Gastroesophageal sphincter (tissue), 3 donors: ENCODE measurements at regions not wholly inside any gene's neighbourhood (a gene's known extent, or its start where the extent isn't known, plus 50 kb on each side); places are given as distances from the start of the nearest gene placed in this dataset.
"Not testable (repeated sequence)": the region's sequence is repeated elsewhere in the genome, so short reads cannot be mapped to it uniquely, and the experiment has no call there.

Experiments used
- POLR2A ChIP-seq, 2 donors: fragments of 450-650 bp; IDR thresholded peaks; one replicate each; pipeline ENCODE4 v1.6.1; 2017; ENCODE audit warnings: antibody characterized with exemption in 2 of 2, mild to moderate bottlenecking in 2 of 2, moderate library complexity in 1 of 2
- POLR2AphosphoS5 ChIP-seq: sonication (generic); formaldehyde crosslinking; IDR thresholded peaks from one replicate; pipeline ENCODE4 v1.6.1; 2017; ENCODE audit warnings: antibody characterized with exemption
- TF ChIP-seq, protein P1 (sequence below), 4 experiments: fragments of 200-600 bp in 2 of 4; fragments of 450-650 bp in 2 of 4; sonication (generic) in 1 of 4; IDR thresholded peaks; one replicate each; pipeline ENCODE4 v1.5.1; 2017 to 2019; ENCODE audit warnings: antibody characterized with exemption in 4 of 4, mild to moderate bottlenecking in 2 of 4, moderate library complexity in 2 of 4

- TF ChIP-seq, protein P1, sequence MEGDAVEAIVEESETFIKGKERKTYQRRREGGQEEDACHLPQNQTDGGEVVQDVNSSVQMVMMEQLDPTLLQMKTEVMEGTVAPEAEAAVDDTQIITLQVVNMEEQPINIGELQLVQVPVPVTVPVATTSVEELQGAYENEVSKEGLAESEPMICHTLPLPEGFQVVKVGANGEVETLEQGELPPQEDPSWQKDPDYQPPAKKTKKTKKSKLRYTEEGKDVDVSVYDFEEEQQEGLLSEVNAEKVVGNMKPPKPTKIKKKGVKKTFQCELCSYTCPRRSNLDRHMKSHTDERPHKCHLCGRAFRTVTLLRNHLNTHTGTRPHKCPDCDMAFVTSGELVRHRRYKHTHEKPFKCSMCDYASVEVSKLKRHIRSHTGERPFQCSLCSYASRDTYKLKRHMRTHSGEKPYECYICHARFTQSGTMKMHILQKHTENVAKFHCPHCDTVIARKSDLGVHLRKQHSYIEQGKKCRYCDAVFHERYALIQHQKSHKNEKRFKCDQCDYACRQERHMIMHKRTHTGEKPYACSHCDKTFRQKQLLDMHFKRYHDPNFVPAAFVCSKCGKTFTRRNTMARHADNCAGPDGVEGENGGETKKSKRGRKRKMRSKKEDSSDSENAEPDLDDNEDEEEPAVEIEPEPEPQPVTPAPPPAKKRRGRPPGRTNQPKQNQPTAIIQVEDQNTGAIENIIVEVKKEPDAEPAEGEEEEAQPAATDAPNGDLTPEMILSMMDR (IDR thresholded peaks at IDR 0.05), result not testable (repeated sequence)
- TF ChIP-seq POLR2AphosphoS5; POLR2A (IDR thresholded peaks at IDR 0.05): not testable (repeated sequence)
Measured at GRCh38 chr17:13415200-13415599, 186.5 kb downstream of the HS3ST3A1 start.
